Fibroblast of lung (primary cell): ENCODE measurements at regions not wholly inside any gene's neighbourhood (a gene's known extent, or its start where the extent isn't known, plus 50 kb on each side); places are given as distances from the start of the nearest gene placed in this dataset.

ENCODE experiments used
- CTCF ChIP-seq, 2 donors: IDR thresholded peaks in 1 of 2; conservative IDR thresholded peaks in 1 of 2; 1 replicate in 1 of 2; 2 replicates in 1 of 2; pipeline ENCODE4 v1.5.1; 2011 to 2012; ENCODE audit warnings: low read length in 2 of 2, control low read depth in 1 of 2, inconsistent platforms in 1 of 2, low read depth in 1 of 2, mild to moderate bottlenecking in 1 of 2
- EZH2 ChIP-seq: IDR thresholded peaks from 2 replicates; pipeline ENCODE4 v1.5.1; 2012; ENCODE audit warnings: low read length, control low read depth, mild to moderate bottlenecking; ENCODE audit errors: missing control alignments

GRCh38 chr10:130999376-131000202, 311.9 kb downstream of the TCERG1L start:
- TF ChIP-seq EZH2: no peak
- TF ChIP-seq CTCF (conservative IDR thresholded peaks at IDR 0.05 in 1 of 2, IDR thresholded peaks at IDR 0.05 in 1 of 2; ENCODE audit: low read depth in 1 of 2, low read length in 2 of 2): no peak
